Loucy (cell line): ENCODE measurements at regions not wholly inside any gene's neighbourhood (a gene's known extent, or its start where the extent isn't known, plus 50 kb on each side); places are given as distances from the start of the nearest gene placed in this dataset.

Experiments used
- EZH2phosphoT487 ChIP-seq: fragments of 200-600 bp; IDR thresholded peaks from 2 replicates; pipeline ENCODE4 v1.6.1; 2018; ENCODE audit warnings: antibody characterized with exemption, mild to moderate bottlenecking, moderate library complexity, borderline replicate concordance
- TF ChIP-seq, protein P1 (sequence below): fragments of 200-600 bp; sonication (generic); conservative IDR thresholded peaks from 2 replicates; pipeline ENCODE4 v1.5.1; 2014; ENCODE audit warnings: mild to moderate bottlenecking, antibody characterized with exemption, low read length

GRCh38 chr3:159453036-159453435 is 535.6 kb upstream of the IL12A start:
- TF ChIP-seq, protein P1, sequence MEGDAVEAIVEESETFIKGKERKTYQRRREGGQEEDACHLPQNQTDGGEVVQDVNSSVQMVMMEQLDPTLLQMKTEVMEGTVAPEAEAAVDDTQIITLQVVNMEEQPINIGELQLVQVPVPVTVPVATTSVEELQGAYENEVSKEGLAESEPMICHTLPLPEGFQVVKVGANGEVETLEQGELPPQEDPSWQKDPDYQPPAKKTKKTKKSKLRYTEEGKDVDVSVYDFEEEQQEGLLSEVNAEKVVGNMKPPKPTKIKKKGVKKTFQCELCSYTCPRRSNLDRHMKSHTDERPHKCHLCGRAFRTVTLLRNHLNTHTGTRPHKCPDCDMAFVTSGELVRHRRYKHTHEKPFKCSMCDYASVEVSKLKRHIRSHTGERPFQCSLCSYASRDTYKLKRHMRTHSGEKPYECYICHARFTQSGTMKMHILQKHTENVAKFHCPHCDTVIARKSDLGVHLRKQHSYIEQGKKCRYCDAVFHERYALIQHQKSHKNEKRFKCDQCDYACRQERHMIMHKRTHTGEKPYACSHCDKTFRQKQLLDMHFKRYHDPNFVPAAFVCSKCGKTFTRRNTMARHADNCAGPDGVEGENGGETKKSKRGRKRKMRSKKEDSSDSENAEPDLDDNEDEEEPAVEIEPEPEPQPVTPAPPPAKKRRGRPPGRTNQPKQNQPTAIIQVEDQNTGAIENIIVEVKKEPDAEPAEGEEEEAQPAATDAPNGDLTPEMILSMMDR, result no peak
- TF ChIP-seq EZH2phosphoT487, result no peak
